ENCODE measurements at regions not wholly inside any gene's neighbourhood (a gene's known extent, or its start where the extent isn't known, plus 50 kb on each side); places are given as distances from the start of the nearest gene placed in this dataset.

- no peak for DNase-seq (ENCODE audit: low read depth, low spot score)
Observed at GRCh38 chr6:148042536-148042935, 300.1 kb upstream of the SASH1 start.

- peak; percentile 67 for DNase-seq (ENCODE audit: low read depth, low spot score)
Observed at GRCh38 chr6:148044261-148044751, 298.3 kb upstream of the SASH1 start.

GRCh38 chr6:148044921-148045320 is 297.7 kb upstream of the SASH1 start:
- DNase-seq (ENCODE audit: low read depth, low spot score) = no peak

- no peak for DNase-seq (ENCODE audit: low read depth, low spot score)
Observed at GRCh38 chr6:148053209-148053608, 289.4 kb upstream of the SASH1 start.

- DNase-seq (ENCODE audit: low read depth, low spot score) = no peak
Observed at GRCh38 chr6:148053796-148054195, 288.8 kb upstream of the SASH1 start.

GRCh38 chr6:148054219-148054618 is 288.4 kb upstream of the SASH1 start:
- DNase-seq (ENCODE audit: low read depth, low spot score) = no peak

GRCh38 chr6:148055419-148055818 is 287.2 kb upstream of the SASH1 start:
- DNase-seq (ENCODE audit: low read depth, low spot score) = no peak

- DNase-seq (ENCODE audit: low read depth, low spot score) = no peak
Observed at GRCh38 chr6:148059869-148060268, 282.8 kb upstream of the SASH1 start.

- DNase-seq (ENCODE audit: low read depth, low spot score) = no peak
Observed at GRCh38 chr6:148064406-148065134, 278.1 kb upstream of the SASH1 start.

- no peak for DNase-seq (ENCODE audit: low read depth, low spot score)
Observed at GRCh38 chr6:148068437-148069061, 274.1 kb upstream of the SASH1 start.

- no peak for DNase-seq (ENCODE audit: low read depth, low spot score)
Observed at GRCh38 chr6:148069256-148069655, 273.4 kb upstream of the SASH1 start.

- no peak for DNase-seq (ENCODE audit: low read depth, low spot score)
Observed at GRCh38 chr6:148074291-148074690, 268.3 kb upstream of the SASH1 start.

- DNase-seq (ENCODE audit: low read depth, low spot score) = no peak
Observed at GRCh38 chr6:148074738-148075137, 267.9 kb upstream of the SASH1 start.

GRCh38 chr6:148075352-148075751 is 267.3 kb upstream of the SASH1 start:
- DNase-seq (ENCODE audit: low read depth, low spot score) = no peak

GRCh38 chr6:148076051-148076450 is 266.6 kb upstream of the SASH1 start:
- DNase-seq (ENCODE audit: low read depth, low spot score) = no peak

GRCh38 chr6:148080315-148080714 is 262.3 kb upstream of the SASH1 start:
- DNase-seq (ENCODE audit: low read depth, low spot score) = no peak

GRCh38 chr6:148081076-148081475 is 261.6 kb upstream of the SASH1 start:
- DNase-seq (ENCODE audit: low read depth, low spot score) = no peak

GRCh38 chr6:148082044-148082443 is 260.6 kb upstream of the SASH1 start:
- DNase-seq (ENCODE audit: low read depth, low spot score) = no peak

GRCh38 chr6:148082696-148083095 is 259.9 kb upstream of the SASH1 start:
- DNase-seq (ENCODE audit: low read depth, low spot score) = no peak

- no peak for DNase-seq (ENCODE audit: low read depth, low spot score)
Observed at GRCh38 chr6:148085631-148086331, 256.9 kb upstream of the SASH1 start.

- DNase-seq (ENCODE audit: low read depth, low spot score) = no peak
Observed at GRCh38 chr6:148086386-148086785, 256.3 kb upstream of the SASH1 start.

- DNase-seq (ENCODE audit: low read depth, low spot score) = no peak
Observed at GRCh38 chr6:148086843-148087242, 255.8 kb upstream of the SASH1 start.

- DNase-seq (ENCODE audit: low read depth, low spot score) = no peak
Observed at GRCh38 chr6:148087659-148088058, 255.0 kb upstream of the SASH1 start.

Data from brain pericyte (primary cell).